HG03066 (cell line): ENCODE measurements at regions not wholly inside any gene's neighbourhood (a gene's known extent, or its start where the extent isn't known, plus 50 kb on each side); places are given as distances from the start of the nearest gene placed in this dataset.

Experiments used
- ATAC-seq: cut with Tn5 transposase; IDR thresholded peaks from one replicate; pipeline ENCODE4 v1.9.1; 2021; ENCODE audit warnings: low read depth; ENCODE audit not compliant: unreplicated experiment

DNA sequence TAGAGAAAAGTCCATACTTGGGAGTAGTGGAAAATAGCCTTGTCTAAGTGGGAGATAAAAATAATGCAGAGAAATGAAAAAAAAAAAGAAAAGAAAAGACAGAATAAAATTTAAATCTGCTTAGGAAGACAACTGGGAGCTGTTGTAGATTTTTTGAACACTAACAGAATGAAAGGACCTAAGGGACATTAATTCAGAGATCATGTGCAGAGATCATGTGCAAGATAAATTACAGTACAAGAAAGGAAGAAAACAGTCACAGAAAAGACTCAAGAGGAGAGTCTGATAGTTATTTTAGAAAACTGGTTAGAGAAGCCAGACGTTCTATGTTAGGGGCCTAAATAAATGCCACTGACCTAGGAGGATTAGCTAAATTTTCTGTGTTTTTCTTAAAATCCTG is 1226.8 kb upstream of the NUDT12 start:
- ATAC-seq = no peak

DNA sequence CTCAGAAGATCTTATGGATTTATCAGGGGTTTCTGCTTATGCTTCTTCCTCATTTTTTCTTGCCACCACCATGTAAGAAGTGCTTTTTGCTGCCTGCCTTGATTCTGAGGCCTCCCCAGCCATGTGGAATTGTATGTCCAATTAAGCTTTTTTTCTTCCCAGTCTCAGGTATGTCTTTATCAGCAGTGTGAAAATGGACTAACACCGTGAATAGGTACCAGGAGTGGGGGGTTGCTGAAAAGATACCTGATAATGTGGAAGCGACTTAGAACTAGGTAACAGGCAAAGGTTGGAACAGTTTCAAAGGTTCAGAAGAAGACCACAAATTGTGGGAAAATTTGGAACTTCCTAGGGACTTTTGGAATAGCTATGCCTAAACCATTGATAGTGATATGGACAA is 1222.5 kb upstream of the NUDT12 start:
- ATAC-seq = no peak

DNA sequence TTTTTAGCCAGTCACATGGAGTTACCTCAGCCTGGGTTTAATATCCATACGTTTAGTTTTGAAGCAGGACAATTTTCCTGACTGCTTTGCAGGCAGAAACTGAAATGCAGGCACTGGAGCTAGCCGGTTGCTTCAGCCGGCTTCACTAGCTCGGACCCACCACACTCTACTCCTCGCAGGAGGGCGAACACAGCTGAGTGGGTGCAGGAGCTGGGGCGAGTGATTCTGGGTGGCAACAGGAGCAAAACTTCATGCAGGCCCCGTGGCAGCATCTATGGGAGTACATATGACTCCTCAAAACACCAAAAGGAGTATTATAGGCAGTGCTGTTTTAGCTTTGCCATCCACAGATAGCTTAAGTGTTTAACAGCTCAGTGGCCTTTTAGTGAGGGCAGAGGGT is 1211.8 kb upstream of the NUDT12 start:
- no peak for ATAC-seq

DNA sequence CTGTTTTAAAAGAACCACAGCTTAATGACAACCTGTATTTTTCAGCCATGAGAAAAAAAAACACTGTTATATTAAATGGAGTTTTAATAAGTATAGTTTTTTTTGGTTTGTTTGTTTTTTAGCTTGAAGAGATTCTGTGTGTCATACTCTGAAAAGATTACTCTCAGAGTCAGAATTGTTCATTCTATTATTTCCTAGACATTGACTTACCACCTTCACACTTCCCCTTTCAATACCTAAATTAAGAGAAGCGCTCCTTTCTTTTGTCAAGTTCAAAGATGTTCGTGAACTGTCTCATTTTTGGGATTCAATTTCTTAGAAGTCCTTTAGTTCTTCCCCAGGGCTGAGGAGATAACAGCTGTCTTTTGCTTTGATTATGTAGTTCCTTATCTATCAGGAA is 1201.6 kb upstream of the NUDT12 start:
- ATAC-seq = no peak

DNA sequence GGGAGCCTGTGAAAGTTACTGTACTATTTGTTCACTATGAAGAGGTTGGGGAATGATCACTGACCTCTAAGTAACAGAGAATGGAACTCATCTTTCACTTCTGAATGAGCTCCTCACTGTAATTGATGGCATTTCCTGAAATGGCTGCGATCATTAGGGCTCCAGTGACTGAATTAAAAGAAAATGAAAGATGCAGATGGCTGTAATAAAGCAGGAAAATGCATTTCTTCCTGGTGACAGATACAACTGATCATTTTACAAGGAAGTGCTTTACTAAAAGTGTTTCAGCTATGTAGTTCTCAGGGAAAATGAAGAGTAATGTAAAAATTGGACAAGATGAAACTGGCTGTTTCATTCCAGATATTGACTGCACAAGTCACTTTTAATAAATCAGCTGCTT is 1200.6 kb upstream of the NUDT12 start:
- no peak for ATAC-seq

DNA sequence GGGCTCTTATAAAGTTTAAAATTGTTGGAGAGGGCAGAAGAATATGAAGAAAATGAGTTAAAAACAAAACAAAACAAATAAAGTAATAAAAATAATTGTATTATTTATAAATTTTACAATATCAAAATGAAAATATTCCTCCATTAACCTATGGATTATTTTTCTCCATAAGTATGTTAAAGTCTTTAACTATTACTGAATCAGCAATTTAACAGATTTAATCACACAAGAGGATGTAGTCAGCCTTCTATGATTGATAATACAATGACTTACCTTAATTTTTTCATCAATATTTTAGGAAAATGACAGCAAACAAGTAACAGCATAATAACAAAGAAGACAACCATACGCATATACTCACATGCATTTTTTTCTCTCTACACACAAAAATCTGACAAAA is 1195.3 kb upstream of the NUDT12 start:
- ATAC-seq = no peak

DNA sequence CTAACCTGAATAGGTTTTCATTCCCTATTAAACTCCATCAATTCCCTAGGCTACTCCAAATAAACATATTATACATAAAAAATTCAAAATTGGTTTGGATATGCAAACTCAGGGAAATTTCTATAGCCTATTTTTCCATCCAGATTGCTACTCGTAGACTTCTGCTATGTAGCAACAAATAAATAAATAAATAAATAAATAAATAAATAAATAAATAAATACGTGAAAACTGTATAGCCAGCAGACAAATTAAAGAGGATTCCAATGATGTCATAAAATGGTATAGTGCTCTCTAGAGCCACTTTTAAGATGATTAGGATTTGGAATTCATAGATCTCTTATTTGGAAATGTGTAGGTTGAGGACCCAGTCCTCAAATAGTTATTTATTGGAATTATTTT is 1193.2 kb upstream of the NUDT12 start:
- ATAC-seq = no peak

DNA sequence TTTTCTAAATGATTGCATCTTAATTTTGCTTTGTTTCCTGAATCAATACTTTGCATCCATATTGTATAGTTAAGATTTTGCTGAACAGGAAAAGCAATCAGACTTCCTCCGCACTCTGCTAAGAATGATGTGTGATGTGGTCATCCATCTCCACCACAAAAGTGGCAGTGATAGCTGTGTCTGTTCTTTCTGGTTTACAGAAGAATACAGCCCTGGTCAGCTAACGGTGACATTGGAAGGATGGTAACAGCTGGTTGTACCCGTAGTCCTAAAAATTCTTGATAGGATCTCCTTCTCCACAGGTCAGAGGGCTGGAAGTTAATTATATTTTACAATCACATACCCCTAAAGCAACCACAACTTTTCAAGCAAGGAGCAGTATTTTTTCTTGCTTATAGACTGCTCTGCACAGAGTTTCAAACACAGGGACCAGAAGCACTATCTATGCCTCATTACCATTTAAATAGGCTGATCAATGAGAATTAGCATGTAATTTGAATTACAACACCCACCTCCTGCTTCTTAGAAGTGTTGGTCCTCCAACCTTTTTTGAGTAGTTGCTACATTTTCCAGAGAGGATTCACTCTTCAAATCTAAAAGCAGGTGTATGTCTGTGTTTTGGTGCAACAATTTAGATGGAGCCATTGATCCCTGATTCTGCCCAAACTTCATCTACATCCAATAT is 1191.9 kb upstream of the NUDT12 start:
- no peak for ATAC-seq

DNA sequence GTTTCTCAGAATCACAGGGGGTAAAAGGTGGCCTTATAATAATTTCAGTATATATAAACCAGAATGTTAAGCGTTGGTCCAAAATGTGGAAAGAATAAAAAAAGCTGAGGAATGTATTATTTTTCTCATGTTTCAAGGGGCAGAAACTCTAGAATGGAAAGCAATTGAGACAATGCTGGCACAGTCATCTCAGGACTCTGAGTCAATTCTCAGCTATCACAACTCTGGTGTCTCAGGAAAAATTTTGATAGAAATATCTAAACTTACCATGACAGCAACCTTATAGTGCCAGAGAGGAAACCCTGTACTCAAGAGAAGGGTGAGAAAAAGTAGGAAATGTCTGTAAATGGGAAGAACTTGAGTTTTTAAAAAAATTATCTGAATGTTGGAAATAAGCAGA is 1189.4 kb upstream of the NUDT12 start:
- no peak for ATAC-seq

DNA sequence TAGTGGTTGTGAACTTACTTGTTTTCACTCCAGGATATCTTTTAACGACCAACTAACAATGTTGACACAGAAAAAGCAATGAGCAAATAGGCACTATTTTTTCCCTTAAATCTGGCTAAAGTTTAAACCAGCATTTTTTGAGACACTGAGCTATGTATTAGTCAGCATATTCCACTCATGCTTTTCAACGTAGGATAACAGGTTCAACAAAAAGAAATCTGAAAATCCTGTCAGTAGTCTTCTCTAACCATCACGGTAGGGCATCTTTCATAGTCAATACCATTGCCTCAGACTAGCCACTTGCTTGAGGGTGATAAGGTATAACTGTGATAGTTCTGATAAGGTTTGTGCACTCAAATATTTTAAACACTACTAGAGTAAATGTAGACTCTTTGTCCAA is 1177.3 kb upstream of the NUDT12 start:
- no peak for ATAC-seq

DNA sequence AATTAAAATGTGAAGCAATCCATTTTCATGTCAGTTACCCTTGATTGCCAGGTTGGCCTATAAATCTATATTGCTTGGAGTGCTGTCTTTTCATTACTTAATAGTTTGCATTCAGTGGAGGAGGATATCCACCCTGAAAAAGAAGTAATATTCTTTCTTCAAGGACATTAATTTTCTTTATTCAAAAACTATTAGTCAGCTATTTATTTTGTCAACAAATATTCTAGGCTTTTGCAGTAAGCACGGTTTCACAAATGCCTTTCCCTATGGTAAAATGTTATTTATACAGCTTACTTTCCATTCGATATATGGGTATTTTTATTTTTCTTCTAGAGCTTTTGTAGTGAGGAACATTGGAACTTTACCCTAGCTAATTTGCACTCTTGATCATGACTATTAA is 1176.9 kb upstream of the NUDT12 start:
- no peak for ATAC-seq

DNA sequence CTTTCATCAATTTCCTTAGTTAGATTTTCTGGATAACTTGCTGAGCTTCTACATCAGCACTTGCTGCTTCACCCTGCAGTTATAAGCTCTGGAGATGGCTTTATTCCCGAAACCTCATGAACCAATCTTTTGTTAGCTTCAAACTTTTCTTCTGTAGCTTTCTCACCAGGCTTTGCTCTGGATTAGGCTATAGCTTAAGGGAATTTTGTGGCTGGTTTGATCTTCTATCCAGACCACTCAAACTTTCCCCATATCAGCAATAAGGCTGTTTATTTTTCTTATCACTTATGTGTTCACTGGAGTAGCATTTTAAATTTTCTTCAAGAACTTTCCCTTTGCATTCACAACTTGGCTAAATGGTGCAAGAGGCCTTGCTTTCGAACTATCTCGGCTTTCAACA is 1173.5 kb upstream of the NUDT12 start:
- ATAC-seq = no peak

DNA sequence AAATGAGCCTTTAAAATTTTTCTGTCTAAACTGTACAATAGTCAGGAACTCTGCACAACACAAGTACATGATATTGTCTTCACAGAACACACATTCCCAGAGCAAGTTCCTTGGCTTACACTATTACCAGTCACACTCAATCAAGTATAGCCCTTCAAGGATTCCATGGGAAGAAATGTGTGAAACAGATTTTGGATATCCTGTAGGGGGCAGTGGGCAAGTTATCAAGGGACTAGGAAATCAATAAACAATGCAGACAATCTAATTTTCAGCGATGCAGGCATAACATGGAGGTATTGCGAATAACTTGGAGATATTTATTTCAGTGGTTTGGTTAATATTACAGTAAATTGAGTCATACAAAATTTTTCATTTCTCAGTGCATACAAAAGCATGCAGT is 1171.5 kb upstream of the NUDT12 start:
- no peak for ATAC-seq

DNA sequence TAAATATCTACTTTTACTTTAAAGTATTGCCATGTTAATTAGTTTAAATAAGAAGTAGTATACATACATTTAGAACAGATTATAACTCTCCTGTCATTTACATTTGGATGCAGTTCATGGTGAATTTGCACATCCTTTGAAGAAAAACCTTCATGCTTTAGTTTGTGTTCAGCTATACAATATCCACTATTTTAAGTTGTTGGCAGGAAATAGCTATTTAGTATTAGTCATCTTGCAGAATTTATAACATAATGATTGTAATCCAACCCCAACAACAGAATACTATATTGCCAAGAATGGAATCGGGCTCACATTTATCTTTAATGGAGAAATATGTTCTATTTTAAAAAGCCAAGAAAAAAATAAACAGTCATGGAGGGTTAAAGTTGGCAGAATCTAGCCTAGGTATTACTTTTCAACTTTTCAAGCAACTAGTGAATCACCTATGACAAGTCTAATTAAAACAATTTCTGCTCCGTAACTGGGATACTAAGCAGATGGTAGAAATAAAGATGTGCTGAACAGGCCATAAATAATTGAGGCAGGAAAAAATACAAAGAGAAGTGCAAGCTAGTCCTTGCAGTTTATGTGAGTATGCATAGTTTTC is 1170.6 kb upstream of the NUDT12 start:
- no peak for ATAC-seq

DNA sequence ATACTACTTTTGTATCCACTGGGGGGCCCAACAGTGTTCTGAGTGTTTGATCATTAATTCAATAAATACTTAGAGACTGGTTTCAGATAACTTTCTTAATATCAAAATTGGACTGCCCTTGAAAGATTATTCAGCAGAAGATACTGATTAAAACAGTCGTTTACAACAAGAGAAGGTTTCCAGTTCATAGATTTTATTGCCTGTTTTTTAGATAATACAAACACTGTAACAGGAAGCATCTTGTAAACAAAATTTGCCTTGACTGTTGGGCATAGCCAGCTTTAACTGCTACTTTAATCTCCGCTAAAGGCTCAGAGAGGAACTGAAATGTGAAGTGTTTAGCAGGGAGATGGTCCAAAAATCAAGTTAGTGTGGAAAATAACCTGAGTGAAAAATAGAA is 1168.7 kb upstream of the NUDT12 start:
- ATAC-seq = no peak

DNA sequence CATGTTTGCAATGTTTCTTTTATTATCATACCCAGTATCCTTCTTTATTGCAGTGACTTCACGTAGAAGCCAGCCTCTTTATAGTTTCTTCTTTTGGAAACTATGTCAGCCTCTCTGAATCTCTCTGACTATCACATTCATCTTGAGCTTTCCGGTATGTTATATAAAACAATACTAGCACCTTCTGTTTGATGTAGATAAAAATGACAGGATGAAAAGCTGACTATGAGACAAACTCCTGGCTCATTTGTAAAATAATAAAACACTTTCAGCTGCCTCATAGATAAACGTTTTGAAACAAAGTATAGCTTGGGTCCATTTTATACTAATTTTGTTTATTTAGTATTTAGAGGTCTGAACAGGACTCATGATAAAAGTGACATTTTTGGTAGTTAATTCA is 1145.4 kb upstream of the NUDT12 start:
- ATAC-seq = no peak

DNA sequence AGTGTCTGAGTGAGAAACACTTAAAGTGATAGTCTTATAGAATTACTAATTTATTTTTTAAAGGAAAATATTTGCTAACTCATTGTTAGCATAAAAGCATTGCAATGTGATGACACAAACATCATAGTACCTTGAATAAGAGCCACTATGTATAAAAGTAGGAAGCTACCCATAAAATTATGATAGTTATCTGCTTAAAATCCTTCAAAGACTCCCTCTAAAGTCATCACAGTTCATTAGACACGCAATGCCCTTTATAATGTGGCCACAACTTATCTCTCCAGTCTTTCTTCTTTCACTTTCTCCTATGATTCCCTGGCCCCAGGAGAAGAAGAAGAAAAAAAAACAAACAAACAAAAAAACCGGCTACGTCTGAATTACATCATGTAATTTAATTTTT is 1144.0 kb upstream of the NUDT12 start:
- no peak for ATAC-seq

DNA sequence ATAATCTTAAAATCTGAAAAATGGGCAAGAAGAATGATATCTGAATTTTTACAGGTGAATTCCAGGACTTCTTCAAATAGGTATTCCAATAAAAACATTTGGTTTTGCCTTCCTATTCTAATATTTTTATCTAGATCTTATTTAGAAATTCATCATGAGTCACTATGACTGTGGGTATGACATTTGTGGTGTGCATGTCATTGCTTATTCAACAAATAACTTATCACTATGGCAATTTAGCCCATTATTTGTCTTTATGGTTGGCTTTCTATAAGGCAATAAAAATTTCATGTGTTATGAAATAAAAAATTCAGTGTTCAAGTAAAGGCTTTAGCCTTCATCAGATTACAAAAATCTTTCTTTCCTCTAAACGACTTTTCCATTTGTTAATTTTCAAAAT is 1139.6 kb upstream of the NUDT12 start:
- ATAC-seq = no peak

DNA sequence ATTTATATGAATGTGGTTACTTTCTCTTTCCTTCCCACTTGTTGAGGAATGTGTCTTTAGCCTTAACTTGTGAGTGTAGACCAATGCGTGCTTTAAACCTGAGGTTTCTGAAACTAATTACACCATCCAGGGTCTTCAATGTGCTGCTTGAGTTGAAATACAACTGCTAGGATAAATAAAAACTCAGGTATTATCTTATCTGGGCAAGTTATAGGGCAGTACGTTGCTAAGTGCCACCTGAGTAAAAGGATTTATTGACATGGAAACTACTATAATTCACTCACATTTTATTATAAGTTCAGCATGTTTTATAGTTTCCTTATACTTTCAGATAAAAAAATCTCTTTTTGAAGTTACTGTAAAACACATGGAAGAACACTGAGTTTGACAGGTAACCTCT is 1136.8 kb upstream of the NUDT12 start:
- ATAC-seq = no peak

DNA sequence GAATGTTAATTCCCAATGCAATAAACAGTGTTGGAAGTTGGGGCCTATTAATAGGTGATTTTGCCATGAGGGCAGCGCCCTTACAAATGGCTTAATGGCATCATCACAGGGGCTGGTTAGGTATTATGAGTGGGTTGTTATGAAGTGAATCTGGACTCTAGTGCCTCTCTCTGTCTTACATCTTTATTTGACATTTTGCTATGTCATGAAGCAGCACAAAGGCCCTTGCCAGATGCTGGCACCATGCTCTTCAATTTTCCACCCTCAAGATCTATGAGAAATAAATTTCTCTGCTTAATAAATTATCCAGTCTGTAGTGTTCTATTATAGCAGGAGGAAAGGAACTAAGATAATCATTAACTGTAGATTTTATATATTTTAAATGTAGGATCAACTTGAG is 1098.7 kb upstream of the NUDT12 start:
- ATAC-seq = no peak

DNA sequence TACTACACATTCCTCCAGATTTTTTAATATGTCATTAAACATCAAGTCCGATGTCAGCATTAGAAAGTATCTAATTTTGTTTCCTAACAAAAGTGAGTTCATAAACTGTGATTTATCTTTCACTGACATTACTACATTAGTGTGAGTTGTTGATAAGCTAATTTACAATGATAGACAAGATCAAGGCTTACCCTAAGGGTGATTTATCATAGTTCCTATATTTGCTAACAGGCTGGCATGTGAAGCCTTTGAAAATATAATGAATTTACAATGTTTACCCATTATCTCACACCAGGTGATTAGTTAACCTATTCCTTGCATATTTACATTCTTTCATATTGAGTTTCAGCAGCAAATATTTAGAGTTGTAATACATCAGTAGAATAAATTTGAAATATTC is 1096.9 kb upstream of the NUDT12 start:
- ATAC-seq = no peak

DNA sequence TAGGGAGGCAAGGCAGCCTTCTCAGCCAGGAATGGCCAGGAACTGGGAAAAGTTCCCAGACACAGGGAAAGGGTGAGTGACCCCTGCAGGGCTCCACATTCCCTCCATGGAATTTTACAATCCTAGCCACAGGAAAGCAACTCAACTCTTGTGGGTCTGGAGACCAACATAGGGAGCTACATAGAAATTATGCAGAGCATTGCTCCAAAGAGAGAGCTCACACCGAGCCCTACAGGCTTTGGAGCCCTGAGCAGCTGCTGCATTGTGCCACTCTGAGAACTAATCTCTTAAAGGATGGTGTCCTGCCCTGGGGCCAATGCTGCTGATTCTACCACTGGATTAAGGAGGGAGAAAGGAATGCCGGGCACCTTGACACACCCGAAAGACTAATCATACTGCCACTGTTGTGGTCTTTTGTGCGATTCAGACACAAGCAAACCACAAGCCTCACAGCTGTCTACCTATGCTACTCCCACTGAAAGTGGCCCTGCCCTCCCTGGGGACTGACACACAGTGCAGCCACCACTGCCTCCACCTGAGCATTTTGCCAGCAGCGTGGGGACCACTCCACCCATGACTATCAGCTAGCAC is 1089.8 kb upstream of the NUDT12 start:
- ATAC-seq = no peak
